H9 (cell line): ENCODE measurements at regions not wholly inside any gene's neighbourhood (a gene's known extent, or its start where the extent isn't known, plus 50 kb on each side); places are given as distances from the start of the nearest gene placed in this dataset.

Source experiments
- DNase-seq: peaks from one replicate; pipeline ENCODE4 v3.0.0-alpha.2; 2017
- H2AFZ ChIP-seq: one replicate; pipeline ENCODE4 v1.6.1; 2013; ENCODE audit warnings: mild to moderate bottlenecking, low read length, control low read depth, moderate library complexity
- H2AK5ac ChIP-seq: 2 replicates; pipeline ENCODE4 v1.6.1; 2013; ENCODE audit warnings: low read length, control low read depth, mixed read lengths; ENCODE audit not compliant: insufficient read length
- H2BK120ac ChIP-seq: one replicate; pipeline ENCODE4 v1.6.1; 2013; ENCODE audit warnings: low read depth, mild to moderate bottlenecking, low read length, control low read depth, inconsistent platforms; ENCODE audit not compliant: poor library complexity, severe bottlenecking
- H2BK12ac ChIP-seq: 2 replicates; pipeline ENCODE4 v1.6.1; 2013; ENCODE audit warnings: low read length, control low read depth, mixed read lengths, low read depth; ENCODE audit not compliant: insufficient read length
- H2BK15ac ChIP-seq: 2 replicates; pipeline ENCODE4 v1.6.1; 2013; ENCODE audit warnings: low read depth, low read length, control low read depth
- H2BK20ac ChIP-seq: one replicate; pipeline ENCODE4 v1.6.1; 2013; ENCODE audit warnings: low read depth, mild to moderate bottlenecking, low read length, control low read depth, inconsistent platforms; ENCODE audit not compliant: poor library complexity, severe bottlenecking
- H2BK5ac ChIP-seq: 2 replicates; pipeline ENCODE4 v1.6.1; 2013; ENCODE audit warnings: low read length, control low read depth, mixed read lengths; ENCODE audit not compliant: insufficient read length
- H3K14ac ChIP-seq: 2 replicates; pipeline ENCODE4 v1.6.1; 2013; ENCODE audit warnings: low read length, control low read depth; ENCODE audit not compliant: insufficient read depth
- H3K18ac ChIP-seq: 2 replicates; pipeline ENCODE4 v1.6.1; 2013; ENCODE audit warnings: low read depth, mild to moderate bottlenecking, mixed read lengths, low read length, control low read depth; ENCODE audit not compliant: insufficient read length
- H3K23ac ChIP-seq: 2 replicates; pipeline ENCODE4 v1.6.1; 2013; ENCODE audit warnings: low read length, control low read depth, mixed read lengths, low read depth; ENCODE audit not compliant: insufficient read length
- H3K23me2 ChIP-seq: 2 replicates; pipeline ENCODE4 v1.6.1; 2013; ENCODE audit warnings: low read depth, mild to moderate bottlenecking, mixed read lengths, low read length, control low read depth; ENCODE audit not compliant: insufficient read length, poor library complexity, severe bottlenecking
- H3K27ac ChIP-seq: 2 replicates; pipeline ENCODE4 v1.5.1; 2013; ENCODE audit warnings: low read length, control low read depth, mixed read lengths, low read depth; ENCODE audit not compliant: insufficient read length
- H3K27me3 ChIP-seq: 2 replicates; pipeline ENCODE4 v1.6.1; 2013; ENCODE audit warnings: low read length, control low read depth, inconsistent platforms; ENCODE audit not compliant: insufficient read depth
- H3K4ac ChIP-seq: 2 replicates; pipeline ENCODE4 v1.6.1; 2013; ENCODE audit warnings: low read depth, mild to moderate bottlenecking, control low read depth, inconsistent platforms, low read length, moderate library complexity
- H3K4me1 ChIP-seq: 2 replicates; pipeline ENCODE4 v1.6.1; 2013; ENCODE audit warnings: low read length, control low read depth, inconsistent platforms; ENCODE audit not compliant: insufficient read depth
- H3K4me2 ChIP-seq: 2 replicates; pipeline ENCODE4 v1.6.1; 2013; ENCODE audit warnings: low read length, control low read depth, mixed read lengths; ENCODE audit not compliant: insufficient read length, insufficient read depth
- H3K56ac ChIP-seq: 2 replicates; pipeline ENCODE4 v1.6.1; 2013; ENCODE audit warnings: low read depth, mild to moderate bottlenecking, mixed read lengths, low read length, control low read depth; ENCODE audit not compliant: insufficient read length
- H3K79me1 ChIP-seq: 2 replicates; pipeline ENCODE4 v1.6.1; 2013; ENCODE audit warnings: low read depth, mild to moderate bottlenecking, moderate library complexity, low read length, control low read depth, inconsistent platforms; ENCODE audit not compliant: insufficient read depth, poor library complexity, severe bottlenecking
- H3K79me2 ChIP-seq: 2 replicates; pipeline ENCODE4 v1.6.1; 2013; ENCODE audit warnings: low read length, control low read depth, inconsistent platforms; ENCODE audit not compliant: insufficient read depth
- H3K9ac ChIP-seq: 2 replicates; pipeline ENCODE4 v1.6.1; 2013; ENCODE audit warnings: low read length, control low read depth, mixed read lengths; ENCODE audit not compliant: insufficient read length; ENCODE audit errors: extremely low read depth
- H3K9me3 ChIP-seq: one replicate; pipeline ENCODE4 v1.6.1; 2013; ENCODE audit warnings: low read depth, low read length, inconsistent platforms; ENCODE audit not compliant: control insufficient read depth
- H3T11ph ChIP-seq: one replicate; pipeline ENCODE4 v1.6.1; 2013; ENCODE audit warnings: mild to moderate bottlenecking, low read length, control low read depth, inconsistent platforms
- H4K20me1 ChIP-seq: one replicate; pipeline ENCODE4 v1.6.1; 2013; ENCODE audit not compliant: control insufficient read depth, insufficient read length, insufficient read depth
- H4K5ac ChIP-seq: 2 replicates; pipeline ENCODE4 v1.6.1; 2013; ENCODE audit warnings: low read depth, mild to moderate bottlenecking, mixed read lengths, low read length, control low read depth; ENCODE audit not compliant: insufficient read length
- H4K8ac ChIP-seq: replicated peaks from 2 replicates; pipeline ENCODE4 v1.6.1; 2013; ENCODE audit warnings: low read length, control low read depth, mixed read lengths, low read depth; ENCODE audit not compliant: insufficient read length
- H4K91ac ChIP-seq: 2 replicates; pipeline ENCODE4 v1.6.1; 2013; ENCODE audit warnings: low read depth, mild to moderate bottlenecking, moderate library complexity, mixed read lengths, low read length, control low read depth; ENCODE audit not compliant: insufficient read length
- H3K27ac Mint-ChIP-seq, 3 experiments: 2 replicates in 2 of 3; 3 replicates in 1 of 3; pipeline ENCODE4 v1.8.0; 2020 to 2021; ENCODE audit warnings: mixed read lengths in 3 of 3, mild to moderate bottlenecking in 1 of 3, moderate library complexity in 1 of 3
- H3K27me3 Mint-ChIP-seq: 2 replicates; pipeline ENCODE4 v1.8.0; 2021; ENCODE audit warnings: low read depth, mild to moderate bottlenecking, moderate library complexity, mixed read lengths
- H3K36me3 Mint-ChIP-seq, 3 experiments: 2 replicates in 2 of 3; 3 replicates in 1 of 3; pipeline ENCODE4 v1.8.0; 2020 to 2021; ENCODE audit warnings: low read depth in 3 of 3, mixed read lengths in 3 of 3; ENCODE audit not compliant: insufficient read depth in 1 of 3
- H3K4me1 Mint-ChIP-seq, 2 experiments: 2 replicates each; pipeline ENCODE4 v1.8.0; 2020; ENCODE audit warnings: mixed read lengths in 2 of 2
- H3K4me3 Mint-ChIP-seq, 2 experiments: 2 replicates in 1 of 2; 3 replicates in 1 of 2; pipeline ENCODE4 v1.8.0; 2020 to 2021; ENCODE audit warnings: mild to moderate bottlenecking in 2 of 2, mixed read lengths in 2 of 2, moderate library complexity in 1 of 2
- H3K9me3 Mint-ChIP-seq, 2 experiments: 2 replicates in 1 of 2; 3 replicates in 1 of 2; pipeline ENCODE4 v1.8.0; 2020; ENCODE audit warnings: mild to moderate bottlenecking in 2 of 2, mixed read lengths in 2 of 2, moderate library complexity in 1 of 2
- CTCF ChIP-seq: fragments of 200-600 bp; sonication (generic); conservative IDR thresholded peaks from 3 replicates; pipeline ENCODE4 v1.8.0; 2021; ENCODE audit warnings: antibody characterized with exemption, mild to moderate bottlenecking
- WGBS: extraction: QIAGEN DNeasy Blood & Tissue Kit; methylation state at CpG from one replicate; pipeline ENCODE4 v1.1.7; 2013; ENCODE audit warnings: missing lambda C conversion rate, low lambda C conversion rate, mixed read lengths; ENCODE audit not compliant: insufficient read length; ENCODE audit errors: extremely low coverage; 5-methylcytosine and 5-hydroxymethylcytosine counted together

- Mint-ChIP-seq H3K36me3 (no peaks in the 10 kb centered on the region; a peak in 1 of 7 replicates), H3K27ac (no peak overlapping the region), H3K27me3 (no peaks in the 10 kb centered on the region), H3K4me1 (no peaks in the 10 kb centered on the region), H3K9me3 (no peaks in the 10 kb centered on the region), H3K4me3 (no peak overlapping the region)
- H3K79me2 ChIP-seq, result no peaks in the 10 kb centered on the region
- H2BK20ac ChIP-seq, result no peak overlapping the region
- H2BK5ac ChIP-seq, result no peak overlapping the region
- no peak overlapping the region for H3K9ac ChIP-seq
- no peak overlapping the region for H3K56ac ChIP-seq
- H4K8ac ChIP-seq, result no peak overlapping the region
- no peak overlapping the region for H3K23ac ChIP-seq
- H3K27me3 ChIP-seq, result no peaks in the 10 kb centered on the region
- H4K5ac ChIP-seq, result no peak overlapping the region
- H2BK12ac ChIP-seq, result no peak overlapping the region
- H2BK120ac ChIP-seq, result no peak overlapping the region
- H3K18ac ChIP-seq, result no peak overlapping the region
- WGBS, result no CpG with 5 or more reads among the region's 4 CpGs
- H3K4ac ChIP-seq, result no peak overlapping the region
- H3K27ac ChIP-seq, result no peak overlapping the region
- no peak overlapping the region for H2AFZ ChIP-seq
- no peak overlapping the region for H3K14ac ChIP-seq
- no peaks in the 10 kb centered on the region for H3K9me3 ChIP-seq
- H3K4me1 ChIP-seq, result no peaks in the 10 kb centered on the region
- no peak for TF ChIP-seq CTCF
- H4K20me1 ChIP-seq, result no peaks in the 10 kb centered on the region
- no peak overlapping the region for H3T11ph ChIP-seq
- no peak overlapping the region for H3K4me2 ChIP-seq
- H3K23me2 ChIP-seq, result no peaks in the 10 kb centered on the region
- no peak for DNase-seq
- no peak overlapping the region for H2BK15ac ChIP-seq
- no peak overlapping the region for H4K91ac ChIP-seq
- H2AK5ac ChIP-seq, result no peak overlapping the region
- no peaks in the 10 kb centered on the region for H3K79me1 ChIP-seq
Observed at GRCh38 chr5:24864244-24864643, 219.5 kb upstream of the CDH10 start.
